NCI-H146 treated with DMSO at 0.1 percent for 48 hours (cell line): ENCODE measurements at regions not wholly inside any gene's neighbourhood (a gene's known extent, or its start where the extent isn't known, plus 50 kb on each side); places are given as distances from the start of the nearest gene placed in this dataset.

ENCODE experiments used
- DNase-seq: peaks from one replicate; lab custom pipeline; 2025; ENCODE audit not compliant: unreplicated experiment; lab: John Stamatoyannopoulos, UW

DNA sequence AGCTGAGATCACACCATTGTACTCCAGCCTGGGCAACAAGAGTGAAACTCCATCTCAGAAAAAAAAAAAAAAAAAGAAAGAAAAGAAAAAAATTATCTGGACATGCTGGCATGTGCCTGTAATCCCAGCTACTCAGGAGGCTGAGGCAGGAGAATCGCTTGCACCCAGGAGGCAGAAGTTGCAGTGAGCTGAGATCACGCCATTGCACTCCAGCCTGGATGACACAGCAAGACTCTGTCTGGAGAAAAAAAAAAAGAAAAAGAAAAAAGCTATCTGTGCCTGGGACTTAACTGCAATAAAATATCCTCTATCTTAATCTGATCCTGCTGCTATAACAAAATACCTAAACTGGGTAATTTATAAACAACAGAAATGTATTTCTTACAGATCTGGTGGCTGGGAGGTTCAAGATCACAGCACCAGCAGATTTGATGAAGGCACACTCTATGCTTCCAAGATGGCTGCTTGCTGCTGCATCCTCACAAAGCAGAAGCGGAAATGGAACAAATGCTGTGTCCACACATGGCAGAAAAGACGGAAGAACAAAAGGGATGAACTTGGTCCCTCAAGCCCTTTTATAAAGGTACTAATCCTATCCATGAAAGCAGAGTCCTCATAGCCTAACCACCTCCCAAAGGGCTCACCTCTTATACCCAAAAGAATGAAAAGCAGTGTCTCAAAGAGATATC is 273.3 kb upstream of the JARID2 start:
- DNase-seq: no peak

DNA sequence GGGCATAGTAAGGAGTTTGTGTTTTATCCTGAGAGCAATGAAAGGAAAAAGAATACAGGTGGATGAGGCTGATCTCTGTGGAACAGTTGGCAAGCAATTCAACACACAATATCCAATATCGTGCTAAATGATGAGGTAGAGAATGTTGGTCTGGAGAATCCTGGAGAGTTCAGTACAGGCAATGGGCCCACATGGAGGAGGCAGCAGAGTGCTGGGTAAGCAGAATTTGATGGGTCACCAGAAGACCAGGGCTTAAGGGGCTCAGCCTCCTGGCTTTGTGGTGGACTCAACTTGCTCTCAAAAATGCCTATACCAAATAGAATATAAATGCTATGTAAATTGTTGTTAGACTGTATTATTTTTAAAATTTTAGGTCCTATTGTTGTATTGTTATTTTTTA is 271.5 kb upstream of the JARID2 start:
- DNase-seq: no peak

DNA sequence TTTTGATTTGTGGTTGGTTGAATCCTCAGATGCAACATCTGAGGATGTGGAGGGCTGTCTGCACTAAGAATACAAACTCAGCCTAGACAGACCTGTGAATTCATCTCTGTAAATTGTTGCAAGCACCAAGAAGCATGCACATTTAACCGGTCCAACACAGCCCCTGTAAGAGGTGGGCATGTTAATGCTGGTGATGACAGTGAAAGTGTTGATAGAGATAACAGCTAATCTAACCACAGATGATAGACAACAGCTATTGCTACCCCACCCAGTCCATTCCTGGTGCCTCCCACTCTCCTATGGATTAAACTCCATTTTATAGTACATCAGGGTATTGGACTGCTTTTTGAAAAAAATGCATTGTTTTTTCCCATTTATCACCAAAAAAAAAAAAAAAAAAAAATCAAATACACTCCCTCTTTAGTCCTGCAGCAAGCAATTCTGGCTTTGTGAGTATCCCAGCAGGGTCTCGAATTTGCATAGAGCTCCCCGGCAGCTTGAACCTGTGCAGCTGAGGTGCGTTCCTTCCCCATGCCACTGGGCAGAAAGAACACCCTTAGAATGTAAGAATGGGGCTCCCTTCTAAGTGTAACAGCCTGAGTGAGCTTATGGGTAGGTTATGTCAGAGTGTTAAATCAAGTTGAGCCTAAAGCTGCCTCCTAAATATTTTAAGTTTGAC is 270.9 kb upstream of the JARID2 start:
- no peak for DNase-seq

DNA sequence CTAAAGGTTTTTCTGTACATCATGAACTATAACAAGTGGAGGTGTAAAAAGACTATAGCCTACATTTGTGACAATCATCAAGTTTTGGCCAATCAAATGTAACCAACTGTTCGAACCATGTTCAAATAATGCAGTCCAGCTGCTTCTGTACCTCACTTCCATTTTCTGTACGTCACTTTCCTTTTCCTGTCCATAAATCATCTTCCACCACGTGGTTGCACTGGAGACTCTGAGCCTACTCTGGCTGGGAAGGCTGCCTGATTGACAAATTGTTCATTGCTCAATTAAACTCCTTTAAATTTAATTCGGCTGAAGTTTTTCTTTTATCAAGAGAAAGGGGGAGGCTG is 270.4 kb upstream of the JARID2 start:
- DNase-seq: peak; percentile 17

DNA sequence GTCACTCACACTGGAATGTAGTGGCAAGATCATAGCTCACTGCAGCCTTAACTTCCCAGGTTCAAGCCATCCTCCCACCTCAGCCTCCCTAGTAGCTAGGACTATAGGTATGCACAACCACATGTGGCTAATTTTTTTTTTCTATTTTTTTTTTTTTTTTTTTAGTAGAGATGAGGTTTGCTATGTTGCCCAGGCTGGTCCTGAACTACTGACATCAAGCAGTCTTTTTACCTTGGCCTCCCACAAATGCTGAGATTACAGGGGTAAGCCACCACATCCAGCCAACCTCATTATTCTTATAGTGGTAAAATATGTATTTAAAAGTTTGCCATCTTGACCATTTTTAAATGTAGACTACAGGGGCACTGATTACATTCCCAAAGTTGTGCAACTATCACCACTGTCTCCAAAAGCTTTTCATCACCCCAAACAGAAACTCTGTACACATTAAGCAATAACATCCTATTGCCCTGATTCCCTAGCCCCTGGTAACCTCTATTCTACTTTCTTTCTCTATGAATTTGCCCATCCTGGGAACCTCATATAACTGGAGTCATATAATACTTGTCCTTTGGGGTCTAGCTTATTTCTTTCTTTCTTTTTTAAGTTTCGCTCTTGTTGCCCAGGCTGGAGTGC is 268.0 kb upstream of the JARID2 start:
- DNase-seq: no peak

DNA sequence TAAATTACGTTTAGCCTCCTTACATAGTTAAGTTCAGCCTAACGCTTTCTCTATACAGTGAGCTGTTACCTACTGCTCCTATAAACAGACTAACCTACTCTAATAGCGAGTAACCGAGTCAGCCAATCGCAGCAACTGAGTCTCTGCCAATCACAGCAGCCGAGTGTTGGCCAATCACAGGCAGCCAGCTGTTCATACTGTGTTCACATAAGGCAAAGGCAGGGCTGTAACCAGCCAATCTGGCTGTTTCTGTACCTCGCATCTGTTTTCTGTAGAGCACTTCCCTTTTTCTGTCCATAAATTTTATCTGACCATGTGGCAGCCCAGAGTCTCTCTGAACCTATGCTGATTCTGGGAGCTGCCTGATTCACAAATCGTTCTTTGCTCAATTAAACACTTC is 263.9 kb upstream of the JARID2 start:
- DNase-seq: no peak

DNA sequence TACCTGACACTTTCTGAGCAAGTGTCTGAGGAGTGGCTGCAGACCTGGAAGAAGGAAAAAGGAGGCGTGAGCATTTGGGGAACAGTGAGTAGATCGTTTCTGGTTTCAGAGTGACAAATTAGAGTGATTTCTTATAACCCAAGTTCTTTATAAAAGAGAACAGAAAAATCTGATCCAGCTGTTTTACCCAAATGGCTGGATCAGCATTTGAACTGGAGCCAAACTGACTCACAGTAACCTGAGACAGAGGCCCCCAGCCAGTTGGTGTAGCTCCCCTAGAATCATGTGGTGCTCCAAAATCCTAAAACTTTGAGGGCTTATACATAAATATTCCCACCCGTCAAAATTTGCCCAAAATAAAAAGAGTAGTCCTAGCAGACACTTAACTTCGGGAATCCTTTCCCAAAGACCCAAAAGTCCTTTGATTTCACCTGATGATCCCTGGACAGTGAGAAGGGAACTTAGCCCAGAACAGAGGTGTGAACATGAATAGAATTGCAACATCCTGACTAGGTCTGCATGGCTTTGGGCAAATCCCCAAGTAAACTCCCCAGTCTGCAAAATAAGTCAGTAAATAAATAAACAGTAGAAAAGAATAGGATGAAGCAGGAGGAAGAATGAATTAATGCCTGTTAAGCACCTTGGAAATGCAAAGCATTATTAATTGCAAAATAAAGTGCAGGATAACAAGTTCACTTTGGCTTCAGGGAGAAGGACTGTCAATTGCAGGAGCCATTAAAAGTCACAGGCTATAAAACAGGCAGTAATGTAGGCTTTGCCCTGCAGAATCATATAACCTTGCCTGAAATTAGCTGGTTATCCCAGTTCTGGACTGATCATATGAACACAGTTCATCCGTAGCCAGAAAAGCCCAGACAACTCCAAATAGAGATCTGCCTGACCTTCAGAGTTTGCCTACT is 262.0 kb upstream of the JARID2 start:
- DNase-seq: no peak

DNA sequence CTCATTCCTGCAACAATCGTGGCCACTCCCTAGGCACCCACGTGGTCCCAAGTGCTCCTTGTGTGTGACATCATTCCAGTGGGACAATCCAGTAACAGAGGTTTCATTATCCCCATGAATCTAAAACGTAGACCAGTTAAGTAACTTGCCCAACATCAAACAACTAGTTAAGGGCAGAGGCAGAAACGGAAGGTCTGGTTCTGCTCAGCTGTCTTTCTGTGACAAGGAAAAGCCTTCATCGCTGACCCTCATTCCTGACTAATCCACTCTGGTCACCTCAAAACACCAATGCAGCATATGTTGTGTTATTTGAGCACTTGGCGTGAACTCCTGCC is 261.4 kb upstream of the JARID2 start:
- DNase-seq: no peak

DNA sequence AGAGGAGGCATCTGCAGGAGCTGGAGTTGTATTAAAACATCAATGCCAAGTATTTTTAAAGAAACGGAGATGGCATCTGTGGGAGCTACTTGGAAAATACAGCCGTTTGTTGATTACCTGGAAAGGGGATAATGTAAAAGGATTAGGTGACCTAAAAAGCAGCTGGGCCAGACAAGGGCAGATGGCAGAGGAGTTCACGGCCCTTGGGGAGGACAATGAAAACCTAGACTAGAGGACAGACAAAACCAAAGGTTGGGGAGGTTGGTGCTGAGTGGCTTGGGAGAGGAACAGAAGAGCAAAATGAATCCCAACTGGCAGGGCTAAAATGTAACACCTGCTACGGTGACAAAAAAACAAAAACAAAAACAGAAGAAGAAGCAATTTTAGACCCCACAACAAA is 260.5 kb upstream of the JARID2 start:
- no peak for DNase-seq

DNA sequence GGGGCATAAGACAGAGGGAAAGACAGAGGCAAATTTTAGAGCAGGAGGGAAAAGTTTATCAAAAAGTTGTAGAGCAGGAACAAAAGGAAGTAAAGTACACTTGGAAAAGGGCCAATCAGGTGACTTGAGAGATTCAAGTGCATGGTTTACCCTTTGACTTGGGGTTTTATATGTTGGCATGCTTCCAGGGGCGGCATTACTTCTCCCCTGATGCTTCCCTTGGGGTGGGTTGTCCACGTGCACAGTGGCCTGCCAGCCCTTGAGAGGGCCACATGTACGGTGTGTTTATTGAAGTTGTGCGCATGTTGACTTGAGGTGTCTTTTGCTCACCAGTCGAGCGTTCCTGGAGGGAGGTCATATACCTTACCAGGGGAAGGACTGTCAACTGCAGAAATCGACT is 259.5 kb upstream of the JARID2 start:
- no peak for DNase-seq

DNA sequence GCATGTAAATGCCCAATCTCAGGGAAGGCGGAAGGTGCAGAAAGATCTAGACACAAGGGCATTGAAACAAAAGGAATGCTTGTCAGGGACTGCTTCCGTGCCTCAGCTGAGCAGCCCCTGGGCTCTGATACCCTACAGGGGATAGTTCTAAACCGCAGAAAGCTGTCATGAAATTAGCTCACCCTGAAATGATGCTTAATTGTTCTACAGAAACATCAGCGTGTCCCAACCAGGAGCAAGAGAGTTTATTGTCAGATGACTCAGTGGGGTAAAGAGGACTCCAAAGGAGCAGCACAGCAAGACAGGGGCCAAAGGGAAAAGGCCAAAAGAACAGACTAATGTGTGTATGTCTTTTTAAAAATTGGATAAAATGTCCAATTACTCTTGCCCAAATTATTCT is 258.4 kb upstream of the JARID2 start:
- no peak for DNase-seq

DNA sequence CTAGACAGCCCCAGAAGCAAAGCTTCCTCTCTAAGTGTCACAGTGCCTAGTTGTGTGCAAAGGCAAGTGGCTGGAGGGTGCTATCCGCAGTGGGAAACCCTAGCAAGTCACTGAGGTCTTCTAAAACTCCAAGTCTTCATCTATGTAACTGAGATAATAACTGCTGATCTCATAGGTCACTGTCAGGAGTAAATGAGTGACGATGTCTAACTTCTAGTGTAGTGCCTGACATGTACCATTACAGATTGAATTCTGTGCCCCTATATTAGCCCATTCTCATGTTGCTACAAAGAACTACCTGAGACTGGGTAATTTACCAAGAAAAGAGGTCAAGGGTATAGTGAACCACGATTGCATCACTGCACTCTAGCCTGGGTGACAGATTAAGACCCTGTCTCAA is 253.5 kb upstream of the JARID2 start:
- DNase-seq: no peak

DNA sequence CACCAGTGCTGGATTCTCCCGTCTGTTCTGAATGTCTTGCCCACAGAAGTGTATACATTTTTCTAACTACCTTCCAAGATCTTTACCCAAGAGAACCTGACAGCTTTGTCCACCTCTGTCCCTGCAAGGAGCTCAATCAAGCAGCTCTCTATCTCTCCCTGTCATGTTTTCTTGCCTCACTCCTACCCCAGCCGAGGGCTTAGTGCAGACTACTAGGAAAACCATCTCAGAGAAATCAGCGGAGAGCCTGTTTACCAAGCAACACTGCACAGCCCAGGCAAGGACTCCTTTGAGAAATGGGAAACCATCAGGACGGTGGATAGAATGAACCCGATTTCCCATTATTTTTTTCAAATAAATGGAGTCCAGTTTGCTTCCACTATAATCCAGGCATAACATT is 250.7 kb upstream of the JARID2 start:
- DNase-seq: no peak

DNA sequence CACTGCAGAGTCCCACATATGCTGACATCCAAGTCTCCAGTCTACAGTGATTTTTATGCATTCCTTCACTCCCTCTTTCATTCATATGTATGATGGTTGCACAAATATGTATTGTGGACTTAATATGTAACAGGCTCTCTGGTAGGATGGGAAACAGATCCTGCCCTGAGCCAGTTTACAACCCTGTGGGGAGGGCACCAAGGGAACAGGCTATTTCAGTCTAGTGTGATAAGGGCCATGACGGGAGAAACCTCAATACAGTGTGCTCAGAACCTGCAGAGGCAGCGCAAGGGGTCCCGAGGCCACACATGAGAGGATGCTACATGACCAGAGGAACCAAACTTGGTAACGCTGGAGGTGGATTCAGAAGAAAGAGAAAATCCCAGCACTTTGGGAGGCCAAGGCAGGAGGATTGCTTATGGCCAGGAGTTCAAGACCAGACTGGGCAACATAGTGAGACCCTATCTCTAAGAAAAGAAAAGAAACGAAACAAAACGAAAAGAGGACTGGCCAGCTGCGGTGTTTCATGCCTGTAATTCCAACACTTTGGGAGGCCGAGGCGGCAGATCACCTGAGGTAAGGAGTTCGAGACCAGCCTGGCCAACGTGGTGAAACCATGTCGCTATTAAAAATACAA is 249.8 kb upstream of the JARID2 start:
- DNase-seq: no peak

DNA sequence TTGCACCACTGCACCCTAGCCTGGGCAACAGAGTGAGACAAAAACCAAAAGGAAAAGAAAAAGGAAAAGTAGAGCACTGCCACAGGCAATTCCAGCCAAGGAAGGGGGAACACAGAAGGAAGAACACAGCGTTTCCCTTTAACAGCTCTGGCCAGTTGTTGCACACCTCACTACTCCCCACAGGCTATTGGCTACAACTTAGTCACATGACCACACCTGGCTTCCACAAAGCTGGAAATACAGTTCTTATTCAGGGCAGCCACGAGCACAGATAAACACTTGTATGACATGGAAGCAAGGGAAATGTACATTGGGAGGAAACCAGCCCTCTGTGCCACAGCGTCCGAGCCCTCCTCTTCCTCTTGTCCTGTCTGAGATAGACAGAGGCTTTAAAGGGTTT is 249.0 kb upstream of the JARID2 start:
- no peak for DNase-seq

DNA sequence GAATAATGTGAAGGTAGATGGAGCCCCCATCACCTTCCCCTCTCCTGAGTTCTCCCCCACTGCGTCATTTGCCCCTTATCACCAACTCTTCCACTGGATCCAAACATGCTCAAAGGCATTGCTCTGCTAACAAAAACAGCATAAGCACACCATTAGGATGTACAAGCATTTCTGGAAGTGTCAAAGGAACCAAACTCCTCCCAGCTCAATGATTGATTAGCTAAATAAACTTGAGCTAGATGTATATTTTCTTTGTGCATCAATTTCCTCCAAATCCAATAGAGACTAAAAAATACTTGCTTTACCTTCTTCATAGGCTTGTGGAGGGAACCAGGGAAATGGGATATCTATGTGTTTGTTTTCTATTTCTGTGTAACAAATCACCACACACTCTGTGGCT is 248.4 kb upstream of the JARID2 start:
- DNase-seq: no peak

DNA sequence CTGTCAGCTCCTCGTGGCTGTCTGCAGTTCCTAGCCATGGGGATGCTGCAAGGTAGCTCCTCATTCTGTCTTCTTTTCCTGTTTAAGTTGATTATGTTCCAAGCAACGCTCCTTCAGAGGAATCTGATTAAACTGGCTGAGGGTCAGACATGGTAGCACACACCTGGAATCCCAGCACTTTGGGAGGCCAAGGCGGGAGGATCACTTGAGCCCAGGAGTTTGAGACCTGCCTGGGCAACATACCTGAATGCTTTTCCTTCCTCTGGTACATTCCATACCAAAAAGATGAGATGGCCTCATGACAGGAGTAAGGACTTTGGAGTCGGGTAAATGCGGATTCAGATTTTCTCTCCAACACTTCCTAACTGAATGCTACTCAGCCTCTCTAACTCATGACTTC is 246.8 kb upstream of the JARID2 start:
- no peak for DNase-seq

DNA sequence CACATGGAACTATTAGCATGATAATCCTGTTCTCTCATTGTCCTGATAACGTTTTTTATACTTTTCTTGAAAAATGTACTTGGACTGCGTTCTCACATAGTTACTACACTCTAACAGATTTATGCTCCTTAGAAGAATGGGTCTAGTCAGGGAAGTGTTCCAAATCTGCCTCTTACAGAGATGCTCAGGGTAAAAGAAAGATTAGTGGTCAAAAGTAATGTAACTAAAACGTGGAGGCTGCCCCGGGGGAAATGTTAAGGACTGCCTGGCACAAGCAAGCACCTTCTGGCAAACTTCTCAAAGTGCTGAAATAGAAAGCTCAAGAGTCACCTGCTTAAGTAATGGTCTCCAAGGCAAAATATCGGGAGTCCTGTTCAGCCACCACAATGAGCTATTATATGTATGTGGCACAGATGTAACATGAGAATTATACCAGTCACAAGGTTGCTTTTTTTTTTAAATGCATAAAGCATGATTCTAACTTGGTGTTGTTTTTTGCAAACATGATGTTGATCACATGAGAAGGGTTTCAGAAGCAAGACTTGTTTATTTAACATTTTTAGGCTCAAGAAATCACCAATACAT is 244.5 kb upstream of the JARID2 start:
- no peak for DNase-seq

DNA sequence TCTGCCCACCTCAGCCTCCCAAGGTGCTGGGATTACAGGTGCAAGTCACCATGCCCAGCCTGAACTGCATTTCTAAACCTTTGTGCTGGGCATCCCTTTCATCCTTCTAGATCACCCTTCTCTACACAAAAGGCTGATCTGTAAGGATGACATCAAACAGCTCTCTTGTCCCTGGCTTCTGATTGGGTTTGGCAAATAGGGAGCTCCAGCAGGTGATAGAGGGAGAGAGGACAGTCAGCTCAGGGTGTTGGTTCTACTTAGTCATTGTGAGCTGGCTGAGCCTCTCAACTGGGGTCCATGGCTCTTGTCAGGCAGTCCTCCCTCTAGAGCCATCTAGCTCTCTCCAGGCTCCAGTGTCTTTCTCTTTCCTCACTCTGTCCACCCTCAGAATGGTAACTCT is 237.6 kb upstream of the JARID2 start:
- no peak for DNase-seq

DNA sequence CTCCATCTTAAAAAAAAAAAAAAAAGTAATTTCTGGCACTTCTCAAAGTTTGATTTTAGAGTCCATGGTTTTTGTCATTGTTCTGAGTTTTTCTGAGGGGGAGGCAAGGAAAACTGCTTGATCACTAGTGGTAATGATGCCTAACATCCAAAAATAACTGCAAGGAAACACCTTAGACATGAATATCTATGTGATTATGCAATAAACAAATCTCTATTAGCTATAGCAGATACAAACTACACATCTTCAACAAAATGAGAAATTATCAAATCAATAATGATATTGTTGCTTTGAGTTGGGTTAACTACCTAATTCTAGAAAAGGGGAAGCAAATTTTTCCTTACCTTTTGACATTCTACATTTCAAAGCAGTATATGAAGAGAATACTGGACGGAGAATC is 230.9 kb upstream of the JARID2 start:
- no peak for DNase-seq

DNA sequence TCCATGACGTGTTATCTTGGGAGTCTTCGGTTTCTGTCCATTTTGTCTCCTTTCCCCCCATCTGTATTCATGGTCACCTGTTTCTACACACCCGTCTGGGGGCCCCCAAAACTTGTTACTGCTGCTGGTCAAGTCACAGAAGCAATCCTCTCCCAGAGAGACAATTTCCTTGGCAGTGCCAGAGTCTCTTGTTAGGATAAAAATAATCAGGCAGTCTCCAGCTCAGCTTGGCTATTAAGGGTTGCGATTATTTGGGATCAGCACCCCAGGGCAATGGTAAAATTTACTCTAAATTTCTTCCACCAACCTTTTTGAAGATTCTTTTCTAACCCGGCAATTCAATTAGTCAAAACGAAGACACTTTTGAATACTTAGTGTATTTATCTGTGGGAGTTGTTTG is 229.1 kb upstream of the JARID2 start:
- DNase-seq: no peak
